Myocyte (in vitro differentiated cells): ENCODE measurements at regions not wholly inside any gene's neighbourhood (a gene's known extent, or its start where the extent isn't known, plus 50 kb on each side); places are given as distances from the start of the nearest gene placed in this dataset.

Source experiments
- DNase-seq: peaks from one replicate; pipeline ENCODE4 v3.0.0-alpha.2; 2012; ENCODE audit warnings: low read depth

- no peak for DNase-seq
Observed at GRCh38 chr1:88194542-88194941, 489.5 kb upstream of the PKN2 start.

- no peak for DNase-seq
Observed at GRCh38 chr1:88200545-88200944, 483.5 kb upstream of the PKN2 start.

GRCh38 chr1:88204111-88204510 lies 480.0 kb upstream of the PKN2 start:
- no peak for DNase-seq

DNA sequence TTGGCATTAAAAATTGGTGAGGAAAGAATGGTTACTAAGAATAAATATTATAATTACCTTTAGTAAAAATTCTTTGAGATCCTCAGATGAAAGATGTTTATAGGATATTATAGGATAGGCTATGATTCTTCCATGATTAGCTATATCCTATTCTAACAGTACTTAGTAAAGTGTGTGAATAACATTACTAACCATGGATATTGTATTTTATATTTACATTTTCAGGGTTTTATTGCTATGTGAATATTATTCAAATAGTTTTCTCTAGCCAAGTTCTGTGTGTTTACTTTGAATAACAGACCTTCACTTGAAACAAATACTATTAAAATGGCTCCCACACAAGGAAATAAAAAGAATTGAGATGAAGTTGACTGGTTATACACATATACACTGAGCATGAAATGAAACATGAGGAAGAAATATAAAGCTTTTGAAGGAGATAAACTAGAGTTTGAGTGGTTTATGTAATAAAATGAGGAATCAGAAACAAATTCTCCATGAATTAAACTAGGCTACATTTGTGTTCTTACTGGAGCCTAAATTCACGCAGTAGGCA lies 479.4 kb upstream of the PKN2 start:
- no peak for DNase-seq

DNA sequence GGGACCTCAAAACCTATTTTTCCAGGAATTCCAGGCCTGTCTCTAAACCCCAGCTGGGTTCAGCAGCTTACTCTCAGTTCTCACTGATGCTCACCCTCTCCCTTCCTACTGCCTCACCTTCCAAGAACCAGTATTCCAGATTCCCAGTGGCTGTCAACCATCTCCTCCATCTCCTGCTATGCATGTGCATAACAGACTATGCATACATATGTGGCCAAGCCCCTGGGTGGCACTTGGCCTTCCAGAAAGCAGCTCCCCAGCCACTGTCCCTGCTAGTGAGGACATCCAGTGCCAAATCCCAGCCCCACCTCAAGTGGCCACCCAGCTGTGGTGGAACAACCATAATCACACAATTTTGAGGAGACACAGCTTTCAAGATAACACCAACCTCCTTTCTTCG lies 475.7 kb upstream of the PKN2 start:
- DNase-seq = no peak

DNA sequence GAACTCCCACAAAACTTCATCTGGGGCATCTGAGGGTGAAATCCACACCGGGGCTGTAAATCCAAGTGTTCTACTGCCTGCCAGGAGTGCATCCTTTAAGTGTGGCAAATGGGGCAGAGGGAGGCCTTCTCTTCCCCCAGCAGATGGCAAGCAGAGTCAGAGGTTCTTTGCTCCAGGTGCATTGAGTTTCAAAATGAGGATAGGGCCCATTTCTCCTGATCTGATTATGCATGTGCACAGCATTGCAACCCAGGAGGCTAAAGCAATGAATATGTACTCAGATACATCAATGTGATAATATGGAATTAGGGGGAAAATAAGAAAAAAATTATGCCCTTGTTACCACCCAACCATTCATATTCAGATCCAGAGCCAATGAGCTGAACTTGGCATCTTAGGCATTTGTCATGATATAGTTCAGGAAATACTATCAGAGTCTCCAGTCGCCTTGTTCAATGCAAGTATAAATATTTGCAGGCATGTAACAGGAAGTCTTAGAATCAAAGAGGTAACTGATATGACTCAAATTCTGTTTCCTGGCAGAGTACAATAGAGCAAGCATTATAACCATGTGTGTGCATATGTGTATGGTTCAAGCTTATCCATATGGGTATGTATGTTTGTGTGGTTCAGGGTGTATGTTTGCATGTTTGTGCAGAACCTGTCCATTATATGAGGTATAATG lies 473.8 kb upstream of the PKN2 start:
- DNase-seq = no peak

DNA sequence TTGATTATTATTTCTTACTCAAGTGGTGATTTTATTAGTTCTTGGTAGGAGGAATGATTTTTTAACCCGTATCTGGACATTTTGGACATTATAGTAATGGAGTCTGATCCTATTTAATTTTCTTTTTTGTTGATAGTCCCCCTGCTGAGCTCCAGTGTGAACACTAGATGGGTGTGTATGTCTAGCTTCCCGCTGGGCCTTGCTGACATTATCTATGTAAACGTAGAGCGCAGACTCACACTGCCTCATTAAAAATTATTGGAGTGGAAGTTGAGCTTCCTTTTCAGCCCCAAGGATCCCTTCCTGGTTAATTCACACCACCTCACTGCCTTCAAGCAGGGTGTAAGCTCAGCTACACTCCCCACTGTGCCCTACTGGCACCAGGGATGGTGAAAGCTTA lies 467.6 kb upstream of the PKN2 start:
- DNase-seq = no peak

GRCh38 chr1:88217386-88217785 lies 466.7 kb upstream of the PKN2 start:
- DNase-seq = no peak

DNA sequence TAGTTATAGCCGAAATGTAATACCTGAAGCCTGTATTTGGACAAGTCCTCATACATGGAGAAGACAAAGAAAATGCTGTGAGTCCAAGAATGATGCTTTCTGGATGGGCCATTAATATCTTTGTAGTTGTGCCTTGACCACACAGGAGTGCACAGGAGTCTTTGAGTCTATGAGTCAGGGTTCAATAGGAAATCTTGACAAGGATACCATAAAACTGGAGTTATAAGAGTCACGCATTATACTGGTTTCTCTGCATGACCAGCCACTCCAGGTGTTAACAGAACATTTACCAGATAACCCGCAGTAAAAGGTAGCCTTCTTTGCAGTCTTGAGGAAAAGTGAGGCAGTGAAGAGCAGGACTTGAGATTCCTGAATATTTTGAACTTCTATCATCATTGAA lies 464.6 kb upstream of the PKN2 start:
- DNase-seq = no peak

- no peak for DNase-seq
Observed at GRCh38 chr1:88221411-88221810, 462.7 kb upstream of the PKN2 start.

DNA sequence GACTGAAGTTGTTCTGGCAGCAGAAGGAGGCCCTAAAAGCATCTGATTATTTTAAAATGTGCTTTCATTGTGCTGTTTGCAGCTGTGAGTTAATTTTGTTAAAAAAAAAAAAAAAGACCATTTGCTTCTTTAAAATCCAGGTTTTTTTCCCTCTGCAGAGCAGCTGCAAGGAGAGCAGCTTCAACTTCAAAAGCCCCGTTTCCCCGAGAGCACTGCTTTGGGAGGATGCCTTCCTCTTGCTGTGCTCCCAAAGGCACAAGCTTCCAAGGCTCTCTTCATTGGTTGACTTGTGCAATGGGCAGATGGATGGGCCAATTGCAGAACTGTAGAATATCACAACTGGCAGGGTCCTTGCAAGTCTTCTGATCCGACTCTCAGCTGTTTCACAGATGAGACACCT lies 459.2 kb upstream of the PKN2 start:
- DNase-seq = no peak

DNA sequence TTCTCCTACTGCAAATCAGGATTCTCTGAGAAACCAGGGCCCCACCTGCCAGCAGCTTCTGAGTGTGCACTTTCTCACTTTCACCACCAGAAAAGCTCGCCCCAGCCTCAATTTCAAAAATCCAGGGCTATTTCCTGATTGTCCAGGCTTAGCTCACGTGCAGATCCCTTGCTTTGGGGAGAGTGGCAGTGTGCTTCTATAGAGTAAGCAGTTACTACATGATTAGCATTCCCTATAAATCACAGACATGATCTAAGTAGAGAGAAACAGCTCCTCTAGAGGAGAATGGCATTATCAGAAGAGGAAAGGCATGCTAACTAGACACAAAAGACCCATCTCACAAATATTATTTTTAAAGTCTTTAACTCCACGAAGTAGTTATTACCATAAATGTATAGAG lies 456.0 kb upstream of the PKN2 start:
- no peak for DNase-seq

GRCh38 chr1:88230126-88230525 lies 453.9 kb upstream of the PKN2 start:
- no peak for DNase-seq

DNA sequence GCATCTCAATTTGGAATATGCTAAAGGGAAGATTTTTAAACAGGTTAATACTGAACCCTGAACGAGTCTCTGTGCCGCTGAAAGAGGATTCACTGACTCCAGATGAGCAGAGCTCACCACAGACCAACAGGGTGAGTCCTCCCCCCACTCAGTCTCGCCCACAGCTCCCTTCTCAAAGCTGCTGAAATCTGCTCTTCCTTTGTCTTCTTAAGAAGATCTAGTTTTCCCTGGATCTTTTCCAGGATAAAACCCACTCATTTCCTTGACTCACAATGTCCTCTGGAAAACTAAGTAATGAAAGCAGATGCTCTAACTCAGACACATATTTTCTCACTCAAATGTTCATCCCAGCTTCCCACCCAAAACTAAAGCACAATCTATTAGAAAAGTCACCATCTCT lies 447.0 kb upstream of the PKN2 start:
- DNase-seq = no peak

DNA sequence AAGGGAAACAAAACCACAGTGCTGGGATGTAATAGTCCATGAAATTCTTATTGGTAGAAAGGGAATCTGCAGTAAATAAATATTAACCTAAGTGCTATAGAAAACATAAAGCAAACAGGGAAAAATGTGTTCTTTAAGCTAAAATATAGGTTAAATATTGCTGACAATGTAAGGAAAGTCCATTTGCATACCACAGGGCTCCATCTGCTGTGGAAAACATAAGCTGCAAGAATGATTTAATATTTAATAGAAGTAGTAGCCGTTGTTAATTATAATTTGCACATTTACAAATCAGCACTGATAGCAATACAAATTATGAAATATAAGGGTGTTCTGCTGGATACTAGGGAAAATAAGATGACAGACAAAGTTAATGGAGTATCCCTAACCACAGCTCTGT lies 444.9 kb upstream of the PKN2 start:
- DNase-seq = no peak

- DNase-seq = no peak
Observed at GRCh38 chr1:88247666-88248065, 436.4 kb upstream of the PKN2 start.

DNA sequence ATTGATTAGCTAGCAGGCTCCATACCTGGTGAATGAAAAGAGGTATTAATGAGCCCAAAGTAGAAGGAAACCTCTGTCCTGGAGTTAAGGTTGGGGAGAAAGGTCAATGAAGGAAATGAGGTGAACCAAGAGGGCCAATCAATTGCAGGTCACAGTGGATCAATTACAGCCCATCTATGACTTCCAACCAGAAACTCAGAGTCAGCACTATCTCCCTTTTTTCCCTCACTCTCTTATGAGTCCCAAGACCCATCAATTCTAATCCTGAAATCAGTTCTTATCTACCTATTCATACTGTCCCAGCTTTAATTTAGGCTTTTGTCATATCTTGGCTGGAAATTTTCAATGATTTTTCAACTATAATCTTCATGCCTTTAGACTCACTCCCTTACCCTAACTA lies 433.2 kb upstream of the PKN2 start:
- no peak for DNase-seq

DNA sequence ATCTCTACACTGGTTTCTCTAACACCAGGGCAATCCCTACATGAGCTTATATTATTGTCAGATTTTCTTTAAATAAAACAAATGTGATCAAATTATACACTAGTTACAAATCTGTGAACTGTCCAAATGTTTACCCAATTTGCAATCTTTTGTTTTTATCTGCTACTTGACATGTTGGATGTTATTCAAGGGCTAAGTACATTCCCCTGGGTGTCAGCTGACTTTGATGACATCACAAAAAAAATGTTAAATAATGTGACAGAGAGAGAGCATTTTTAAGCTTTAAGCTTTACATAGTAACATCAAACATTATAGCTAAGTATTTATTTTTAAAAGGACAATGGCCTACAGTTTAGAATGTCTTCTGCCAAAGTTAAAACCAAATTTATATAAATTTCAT lies 431.3 kb upstream of the PKN2 start:
- DNase-seq = no peak

DNA sequence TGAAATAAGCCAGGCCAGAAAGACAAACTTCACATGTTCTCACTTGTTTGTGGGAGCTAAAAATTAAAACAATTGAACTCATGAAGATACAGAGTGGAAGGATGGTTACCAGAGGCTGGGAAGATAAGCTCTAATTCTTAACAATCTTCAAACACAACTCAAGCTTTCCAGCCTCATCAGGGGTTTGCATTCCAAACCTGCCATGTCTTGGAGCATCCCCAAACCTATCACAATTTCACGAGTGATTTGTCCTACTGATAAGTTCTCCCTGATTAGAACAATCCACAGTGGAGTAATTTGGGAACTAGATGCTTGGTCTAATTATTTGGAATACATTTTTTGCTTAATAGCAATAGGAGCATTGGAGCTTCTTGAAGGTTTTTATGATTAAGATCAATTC lies 418.5 kb upstream of the PKN2 start:
- DNase-seq = no peak

DNA sequence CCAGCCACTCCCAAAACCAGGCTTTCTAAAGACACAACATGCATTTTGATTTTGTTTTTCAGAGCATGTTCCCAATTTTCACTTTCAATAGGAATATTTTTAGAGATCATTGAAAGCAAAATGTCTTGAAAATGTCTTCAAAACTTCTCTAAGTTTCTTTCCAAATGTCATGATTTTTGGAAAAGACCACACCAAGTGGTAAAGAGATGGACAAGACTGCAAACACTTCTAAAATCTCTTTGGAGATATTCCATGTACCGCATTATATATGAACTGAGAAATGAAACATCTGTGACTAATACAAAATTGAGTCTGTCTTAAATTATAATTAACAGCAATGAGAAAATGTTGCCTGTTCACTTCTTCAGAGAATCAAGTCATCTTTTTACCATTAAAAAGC lies 418.0 kb upstream of the PKN2 start:
- no peak for DNase-seq

GRCh38 chr1:88272216-88272615 lies 411.9 kb upstream of the PKN2 start:
- no peak for DNase-seq

DNA sequence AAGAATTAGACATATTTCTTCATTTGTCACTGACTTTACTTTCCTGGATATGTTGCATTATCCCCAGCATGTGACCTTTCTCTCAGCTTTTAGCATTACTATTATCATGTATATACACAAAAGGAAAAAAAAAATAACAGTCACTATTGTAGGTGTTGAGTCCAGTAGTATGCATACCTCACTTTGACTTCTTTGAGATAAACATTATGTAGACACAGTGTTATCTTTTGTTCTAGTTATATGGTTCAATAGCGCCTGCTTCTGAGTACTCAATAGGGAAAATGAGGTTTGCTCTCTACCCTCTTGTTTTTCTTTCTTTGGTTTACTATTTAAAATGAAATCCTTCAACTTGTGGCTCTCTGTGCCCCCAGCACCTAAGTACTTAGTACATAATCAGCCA lies 409.6 kb upstream of the PKN2 start:
- DNase-seq = no peak

GRCh38 chr1:88275259-88275862 lies 408.7 kb upstream of the PKN2 start:
- no peak for DNase-seq
